Sigmoid colon (tissue), 6 donors: ENCODE measurements at regions not wholly inside any gene's neighbourhood (a gene's known extent, or its start where the extent isn't known, plus 50 kb on each side); places are given as distances from the start of the nearest gene placed in this dataset.

ENCODE experiments used
- DNase-seq: peaks from one replicate; pipeline ENCODE4 v3.0.0-alpha.2; 2019
- H3K27ac ChIP-seq, 4 donors: fragments of 200-600 bp; sonication (generic); one replicate each; pipeline ENCODE4 v1.5.1; 2016 to 2019; ENCODE audit warnings: mild to moderate bottlenecking in 1 of 4
- H3K27me3 ChIP-seq, 3 donors: fragments of 200-600 bp; sonication (generic); one replicate each; pipeline ENCODE4 v1.5.1; 2019; ENCODE audit warnings: mild to moderate bottlenecking in 1 of 3
- H3K36me3 ChIP-seq, 4 donors: fragments of 200-600 bp; sonication (generic); one replicate each; pipeline ENCODE4 v1.5.1; 2016 to 2019
- H3K4me1 ChIP-seq, 4 donors: fragments of 200-600 bp; sonication (generic); one replicate each; pipeline ENCODE4 v1.5.1; 2017 to 2019
- H3K4me3 ChIP-seq, 4 donors: fragments of 200-600 bp; sonication (generic); one replicate each; pipeline ENCODE4 v1.5.1; 2017 to 2019; ENCODE audit warnings: mild to moderate bottlenecking in 2 of 4, moderate library complexity in 1 of 4
- H3K9me3 ChIP-seq, 4 donors: fragments of 200-600 bp in 3 of 4; sonication (generic) in 3 of 4; one replicate each; pipeline versions ENCODE4 v1.5.1 to v1.6.1; 2013 to 2019
- CTCF ChIP-seq, 4 experiments: fragments of 450-650 bp in 3 of 4; fragments of 200-600 bp in 1 of 4; IDR thresholded peaks; one replicate each; pipeline ENCODE4 v1.5.1; 2016 to 2019; ENCODE audit warnings: antibody characterized with exemption in 4 of 4, mild to moderate bottlenecking in 3 of 4, moderate library complexity in 2 of 4
- EP300 ChIP-seq, 4 donors: sonication (generic); formaldehyde crosslinking; IDR thresholded peaks; one replicate each; pipeline ENCODE4 v1.6.1; 2017; ENCODE audit warnings: antibody characterized with exemption in 4 of 4
- POLR2A ChIP-seq, 2 donors: fragments of 450-650 bp; IDR thresholded peaks; one replicate each; pipeline ENCODE4 v1.6.1; 2016; ENCODE audit warnings: antibody characterized with exemption in 2 of 2, mild to moderate bottlenecking in 2 of 2, moderate library complexity in 2 of 2
- POLR2AphosphoS5 ChIP-seq, 4 donors: sonication (generic); formaldehyde crosslinking; IDR thresholded peaks; one replicate each; pipeline ENCODE4 v1.6.1; 2017; ENCODE audit warnings: antibody characterized with exemption in 4 of 4
- WGBS, 2 donors: extraction: QIAGEN DNeasy Blood & Tissue Kit; methylation state at CpG; one replicate each; pipeline ENCODE4 v1.1.7; 2013; 5-methylcytosine and 5-hydroxymethylcytosine counted together
- intact Hi-C: fragments of 100-400 bp; cut with DNase I; formaldehyde crosslinking; loops from one replicate; pipeline ENCODE4 v1.15.1; 2023
- donor health status: healthy with polysubstance abuse.
- donor health status: healthy.

GRCh38 chr20:51085769-51086168 is 62.9 kb upstream of the KCNG1 start:
- Histone ChIP-seq H3K4me3 (no peak overlapping the region), H3K36me3 (no peaks in the 10 kb centered on the region), H3K27me3 (peaks cover 0 to 44% (median 5%) of the 10 kb centered on the region in 3 donors), H3K27ac (no peak overlapping the region), H3K9me3 (no peaks in the 10 kb centered on the region), H3K4me1 (no peaks in the 10 kb centered on the region)
- no peak for DNase-seq
- 89 to 91% methylated on average over 4 of the region's 4 CpGs for WGBS, 2 donors
- intact Hi-C loops = no loop called here
- TF ChIP-seq CTCF (IDR thresholded peaks at IDR 0.05) (no peak), POLR2AphosphoS5 (IDR thresholded peaks at IDR 0.05) (no peak), POLR2A (IDR thresholded peaks at IDR 0.05) (no peak), EP300 (IDR thresholded peaks at IDR 0.05) (no peak)

- intact Hi-C loops = no loop called here
- no peak for DNase-seq
- TF ChIP-seq POLR2A (IDR thresholded peaks at IDR 0.05) = no peak
- no peak overlapping the region for H3K4me3 ChIP-seq
- H3K4me1 ChIP-seq = no peaks in the 10 kb centered on the region
- H3K9me3 ChIP-seq = no peaks in the 10 kb centered on the region
- H3K36me3 ChIP-seq = no peaks in the 10 kb centered on the region
- no peak overlapping the region for H3K27ac ChIP-seq
- peaks cover 0 to 36% (median 5%) of the 10 kb centered on the region in 3 donors for H3K27me3 ChIP-seq
- WGBS, 2 donors = 63 to 77% methylated on average over 10 of the region's 10 CpGs
Observed at GRCh38 chr20:51084593-51085377, 61.9 kb upstream of the KCNG1 start.

GRCh38 chr20:51083447-51083846 is 60.5 kb upstream of the KCNG1 start:
- no peaks in the 10 kb centered on the region for H3K4me1 ChIP-seq
- no peak for DNase-seq
- no peak overlapping the region for H3K4me3 ChIP-seq
- no peaks in the 10 kb centered on the region for H3K36me3 ChIP-seq
- no peak overlapping the region for H3K27ac ChIP-seq
- no peaks in the 10 kb centered on the region for H3K9me3 ChIP-seq
- peaks cover 0 to 38% (median 5%) of the 10 kb centered on the region in 3 donors for H3K27me3 ChIP-seq
- TF ChIP-seq CTCF (IDR thresholded peaks at IDR 0.05) = no peak
- no peak for TF ChIP-seq POLR2AphosphoS5 (IDR thresholded peaks at IDR 0.05)
- 84 to 86% methylated on average over 4 of the region's 4 CpGs for WGBS, 2 donors
- intact Hi-C loops = no loop called here

GRCh38 chr20:51082988-51083387 is 60.1 kb upstream of the KCNG1 start:
- intact Hi-C loops = no loop called here
- Histone ChIP-seq H3K4me3 (no peak overlapping the region), H3K9me3 (no peaks in the 10 kb centered on the region), H3K4me1 (no peaks in the 10 kb centered on the region), H3K27ac (no peak overlapping the region), H3K27me3 (peaks cover 0 to 42% (median 5%) of the 10 kb centered on the region in 3 donors), H3K36me3 (no peaks in the 10 kb centered on the region)
- TF ChIP-seq POLR2A (IDR thresholded peaks at IDR 0.05) = no peak
- DNase-seq = no peak
- 91 to 93% methylated on average over 3 of the region's 3 CpGs for WGBS, 2 donors

- Histone ChIP-seq H3K27me3 (peaks cover 0 to 49% (median 5%) of the 10 kb centered on the region in 3 donors), H3K36me3 (no peaks in the 10 kb centered on the region), H3K9me3 (no peaks in the 10 kb centered on the region), H3K4me1 (no peaks in the 10 kb centered on the region), H3K27ac (no peak overlapping the region), H3K4me3 (no peak overlapping the region)
- 60 to 78% methylated on average over 3 of the region's 3 CpGs for WGBS, 2 donors
- intact Hi-C loops = no loop called here
- no peak for TF ChIP-seq CTCF (IDR thresholded peaks at IDR 0.05)
- no peak for TF ChIP-seq EP300 (IDR thresholded peaks at IDR 0.05)
- no peak for TF ChIP-seq POLR2AphosphoS5 (IDR thresholded peaks at IDR 0.05)
- no peak for TF ChIP-seq POLR2A (IDR thresholded peaks at IDR 0.05)
- DNase-seq = no peak
Observed at GRCh38 chr20:51080516-51080915, 57.6 kb upstream of the KCNG1 start.

GRCh38 chr20:51079488-51079887 is 56.6 kb upstream of the KCNG1 start:
- H3K4me3 ChIP-seq = no peak overlapping the region
- whole genome bisulfite sequencing, 2 donors = 94 to 96% methylated on average over 2 of the region's 2 CpGs
- intact Hi-C loops = no loop called here
- H3K4me1 ChIP-seq = no peaks in the 10 kb centered on the region
- no peak overlapping the region for H3K27ac ChIP-seq
- H3K36me3 ChIP-seq = no peaks in the 10 kb centered on the region
- TF ChIP-seq CTCF (IDR thresholded peaks at IDR 0.05) (no peak), POLR2AphosphoS5 (IDR thresholded peaks at IDR 0.05) (no peak), EP300 (IDR thresholded peaks at IDR 0.05) (no peak), POLR2A (IDR thresholded peaks at IDR 0.05) (no peak)
- DNase-seq = no peak
- H3K27me3 ChIP-seq = peaks cover 0 to 52% (median 5%) of the 10 kb centered on the region in 3 donors
- no peaks in the 10 kb centered on the region for H3K9me3 ChIP-seq
